A673 (cell line): ENCODE measurements at regions not wholly inside any gene's neighbourhood (a gene's known extent, or its start where the extent isn't known, plus 50 kb on each side); places are given as distances from the start of the nearest gene placed in this dataset.

ENCODE experiments used
- EZH2 ChIP-seq: fragments of 200-600 bp; sonication (generic); IDR thresholded peaks from 2 replicates; pipeline ENCODE4 v1.6.1; 2017; ENCODE audit warnings: borderline replicate concordance, low read depth, mild to moderate bottlenecking, mixed read lengths, antibody characterized with exemption, low read length; ENCODE audit not compliant: poor library complexity, severe bottlenecking
- TF ChIP-seq, protein P1 (sequence below): fragments of 300-800, 200-600 bp; sonication (generic); conservative IDR thresholded peaks from 2 replicates; pipeline ENCODE4 v1.5.1; 2017; ENCODE audit warnings: low read depth, mild to moderate bottlenecking, antibody characterized with exemption, low read length, moderate library complexity, mixed read lengths

DNA sequence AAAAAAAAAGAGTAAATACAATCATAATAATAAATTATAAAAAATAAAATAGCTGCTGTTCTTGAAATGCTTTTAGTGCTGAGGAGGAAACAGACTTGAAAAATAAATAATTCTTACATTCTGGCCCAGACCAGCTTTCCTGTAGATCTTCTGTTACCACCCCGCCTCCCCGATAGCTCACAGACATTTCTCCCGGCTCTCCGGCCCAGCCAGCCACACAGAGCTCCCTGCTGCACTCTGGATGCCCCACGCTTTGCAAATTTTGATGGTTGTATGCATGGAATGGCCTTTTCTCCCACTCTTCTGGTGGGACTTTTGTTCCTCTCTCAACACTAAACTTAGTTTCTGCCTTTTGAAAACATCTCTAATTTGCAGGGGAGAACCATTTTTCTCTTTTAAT lies 249.3 kb downstream of the ATP23 start:
- TF ChIP-seq, protein P1, sequence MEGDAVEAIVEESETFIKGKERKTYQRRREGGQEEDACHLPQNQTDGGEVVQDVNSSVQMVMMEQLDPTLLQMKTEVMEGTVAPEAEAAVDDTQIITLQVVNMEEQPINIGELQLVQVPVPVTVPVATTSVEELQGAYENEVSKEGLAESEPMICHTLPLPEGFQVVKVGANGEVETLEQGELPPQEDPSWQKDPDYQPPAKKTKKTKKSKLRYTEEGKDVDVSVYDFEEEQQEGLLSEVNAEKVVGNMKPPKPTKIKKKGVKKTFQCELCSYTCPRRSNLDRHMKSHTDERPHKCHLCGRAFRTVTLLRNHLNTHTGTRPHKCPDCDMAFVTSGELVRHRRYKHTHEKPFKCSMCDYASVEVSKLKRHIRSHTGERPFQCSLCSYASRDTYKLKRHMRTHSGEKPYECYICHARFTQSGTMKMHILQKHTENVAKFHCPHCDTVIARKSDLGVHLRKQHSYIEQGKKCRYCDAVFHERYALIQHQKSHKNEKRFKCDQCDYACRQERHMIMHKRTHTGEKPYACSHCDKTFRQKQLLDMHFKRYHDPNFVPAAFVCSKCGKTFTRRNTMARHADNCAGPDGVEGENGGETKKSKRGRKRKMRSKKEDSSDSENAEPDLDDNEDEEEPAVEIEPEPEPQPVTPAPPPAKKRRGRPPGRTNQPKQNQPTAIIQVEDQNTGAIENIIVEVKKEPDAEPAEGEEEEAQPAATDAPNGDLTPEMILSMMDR = no peak
- no peak for TF ChIP-seq EZH2
